GM12872 (cell line): ENCODE measurements at regions not wholly inside any gene's neighbourhood (a gene's known extent, or its start where the extent isn't known, plus 50 kb on each side); places are given as distances from the start of the nearest gene placed in this dataset.
A peak's percentile ranks its signal among the peaks of the same experiment; 100 is the strongest.

Source experiments
- TF ChIP-seq, protein P1 (sequence below): IDR thresholded peaks from 3 replicates; pipeline ENCODE4 v1.5.1; 2011; ENCODE audit warnings: low read depth, mild to moderate bottlenecking, low read length, moderate library complexity; ENCODE audit not compliant: insufficient read depth

DNA sequence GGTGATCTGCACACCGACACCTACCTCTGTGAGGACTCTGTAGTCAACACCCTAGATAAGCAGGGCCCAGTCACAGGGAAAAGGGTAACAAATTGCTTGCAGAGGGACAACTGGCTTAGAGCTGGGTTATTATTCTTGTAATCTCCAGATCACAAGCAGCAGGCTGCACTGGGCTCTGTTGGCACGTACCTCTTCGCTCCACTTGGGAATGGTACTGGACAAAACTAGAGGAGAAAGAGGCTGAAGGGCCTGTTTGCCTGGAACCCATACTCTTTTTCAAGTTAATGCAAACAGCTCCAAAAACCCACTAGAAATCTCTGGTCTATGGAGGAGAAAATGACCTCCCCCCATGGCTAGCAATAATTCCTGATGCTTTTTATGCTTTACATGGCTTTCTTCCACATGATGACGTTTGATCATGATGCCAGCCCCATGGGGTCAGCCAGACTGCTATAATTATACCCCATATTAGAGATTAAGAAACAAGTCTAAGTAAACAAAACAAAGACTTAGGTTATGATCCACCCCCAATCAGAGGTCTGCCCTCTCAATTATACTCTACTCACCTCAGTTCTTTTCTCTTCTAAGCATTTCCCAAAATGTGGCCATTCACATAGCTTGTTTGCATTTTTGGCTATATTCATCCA is 190.0 kb downstream of the UNC5CL start:
- TF ChIP-seq, protein P1, sequence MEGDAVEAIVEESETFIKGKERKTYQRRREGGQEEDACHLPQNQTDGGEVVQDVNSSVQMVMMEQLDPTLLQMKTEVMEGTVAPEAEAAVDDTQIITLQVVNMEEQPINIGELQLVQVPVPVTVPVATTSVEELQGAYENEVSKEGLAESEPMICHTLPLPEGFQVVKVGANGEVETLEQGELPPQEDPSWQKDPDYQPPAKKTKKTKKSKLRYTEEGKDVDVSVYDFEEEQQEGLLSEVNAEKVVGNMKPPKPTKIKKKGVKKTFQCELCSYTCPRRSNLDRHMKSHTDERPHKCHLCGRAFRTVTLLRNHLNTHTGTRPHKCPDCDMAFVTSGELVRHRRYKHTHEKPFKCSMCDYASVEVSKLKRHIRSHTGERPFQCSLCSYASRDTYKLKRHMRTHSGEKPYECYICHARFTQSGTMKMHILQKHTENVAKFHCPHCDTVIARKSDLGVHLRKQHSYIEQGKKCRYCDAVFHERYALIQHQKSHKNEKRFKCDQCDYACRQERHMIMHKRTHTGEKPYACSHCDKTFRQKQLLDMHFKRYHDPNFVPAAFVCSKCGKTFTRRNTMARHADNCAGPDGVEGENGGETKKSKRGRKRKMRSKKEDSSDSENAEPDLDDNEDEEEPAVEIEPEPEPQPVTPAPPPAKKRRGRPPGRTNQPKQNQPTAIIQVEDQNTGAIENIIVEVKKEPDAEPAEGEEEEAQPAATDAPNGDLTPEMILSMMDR = no peak

DNA sequence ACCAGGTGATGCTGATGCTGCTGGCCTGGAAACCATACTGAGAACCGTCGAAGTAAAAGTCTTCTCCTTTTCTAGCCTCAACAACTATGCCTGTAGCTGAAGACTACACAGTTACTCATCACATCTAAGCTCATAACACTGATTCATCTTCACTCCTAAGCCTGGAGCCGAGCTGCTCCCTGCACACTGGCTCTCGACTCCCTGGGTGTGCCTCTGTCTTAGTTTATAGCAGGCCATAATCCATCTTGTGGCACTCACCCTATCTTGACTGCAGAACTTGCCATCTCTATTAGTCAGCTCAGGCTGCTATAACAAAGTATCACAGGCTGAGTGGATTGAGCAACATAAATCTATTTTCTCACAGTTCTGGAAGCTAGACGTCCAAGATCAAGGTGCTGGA is 191.0 kb downstream of the UNC5CL start:
- TF ChIP-seq, protein P1 = no peak

DNA sequence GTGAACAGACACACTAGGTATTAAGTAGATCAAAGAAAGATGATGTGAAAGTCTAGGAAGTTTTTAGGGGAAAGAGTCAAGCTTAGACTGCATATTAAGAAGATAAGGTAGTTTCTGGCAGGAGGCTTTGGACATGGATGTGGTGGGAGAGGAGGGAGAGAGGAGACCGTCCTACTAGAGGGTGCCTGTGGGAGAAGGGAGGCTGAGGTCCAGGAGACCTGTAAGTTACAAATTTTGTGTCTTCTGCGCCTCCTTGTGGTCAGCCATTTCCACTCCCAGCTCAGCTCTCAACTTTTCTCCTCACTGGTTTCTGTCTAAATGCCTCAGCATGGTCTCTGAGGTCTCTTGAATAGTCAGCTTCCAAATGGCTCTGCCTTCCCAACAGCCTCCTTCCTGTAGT is 193.5 kb downstream of the UNC5CL start:
- TF ChIP-seq, protein P1 = peak; percentile 81

DNA sequence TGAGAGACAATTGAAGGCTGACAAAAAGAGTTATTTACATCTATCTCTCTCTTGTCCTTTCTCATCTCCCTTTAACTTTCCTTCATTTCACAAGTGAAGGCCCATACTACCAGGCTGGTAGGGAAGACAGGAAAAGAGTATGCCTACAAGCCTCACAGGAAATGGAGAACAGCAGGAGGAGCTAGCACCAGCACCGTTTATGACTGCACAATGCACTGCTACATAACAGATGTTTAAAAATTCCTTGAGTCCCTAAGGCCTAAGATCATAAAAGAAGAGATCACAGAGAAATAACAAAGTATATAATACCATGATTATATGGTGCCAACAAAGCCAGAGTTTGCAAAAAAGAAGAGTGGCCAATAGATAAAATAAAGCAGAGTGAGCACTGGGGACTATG is 194.8 kb downstream of the UNC5CL start:
- TF ChIP-seq, protein P1 = no peak

DNA sequence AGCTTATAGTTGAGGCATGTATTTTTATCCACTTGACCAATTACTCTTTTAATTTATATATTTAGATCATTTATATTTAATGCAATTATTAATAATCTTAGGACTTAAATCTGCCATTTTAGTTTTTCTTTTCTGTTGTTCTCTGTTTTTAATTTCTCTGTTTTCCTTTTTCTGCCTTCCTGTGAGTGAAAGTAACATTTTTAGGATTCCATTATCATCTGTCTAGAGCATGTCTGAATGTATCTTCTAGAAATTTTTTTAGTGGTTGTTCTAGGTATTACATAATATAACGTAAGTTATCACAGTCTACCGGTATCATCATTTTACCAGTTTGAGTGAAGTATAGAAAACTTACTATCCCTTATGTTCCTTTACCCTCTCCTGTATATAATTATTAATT is 197.3 kb downstream of the UNC5CL start:
- TF ChIP-seq, protein P1 = no peak

DNA sequence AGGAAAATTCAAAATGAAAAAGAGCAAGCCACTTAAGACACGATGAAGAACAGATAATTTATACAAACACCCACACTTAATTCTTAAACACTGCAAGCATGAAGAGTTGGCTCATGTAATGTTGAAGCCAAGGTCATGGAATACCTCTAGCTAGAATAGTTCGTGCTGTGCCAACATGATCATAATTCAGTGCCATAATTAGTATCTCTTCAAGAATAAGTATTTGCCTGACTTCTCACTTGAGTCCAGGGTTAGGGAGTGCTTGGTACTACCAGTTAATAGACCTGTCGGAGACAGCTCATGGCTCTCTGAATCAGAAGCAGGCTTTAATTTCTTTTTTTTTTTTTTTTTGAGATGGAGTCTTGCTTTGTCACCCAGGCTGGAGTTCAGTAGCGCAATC is 206.3 kb downstream of the UNC5CL start:
- TF ChIP-seq, protein P1 = no peak

DNA sequence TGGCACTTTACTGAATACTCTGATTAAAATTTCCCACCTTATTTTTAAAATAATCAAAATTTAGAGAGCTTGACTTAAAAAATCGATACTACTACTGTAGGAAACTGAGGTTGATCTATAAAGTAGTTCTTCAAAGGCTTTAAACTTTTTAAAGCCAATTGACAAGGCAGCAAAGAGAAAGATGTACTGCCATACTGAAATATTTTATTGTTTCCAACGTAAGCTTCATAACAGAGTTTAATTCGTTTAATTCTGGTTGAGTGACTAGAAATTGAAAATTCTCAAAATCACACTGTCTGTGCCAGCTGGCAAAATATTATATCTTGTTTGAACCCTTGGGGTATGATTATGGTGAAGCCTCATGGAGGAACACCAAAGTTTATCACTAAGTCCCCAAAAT is 207.6 kb downstream of the UNC5CL start:
- TF ChIP-seq, protein P1 = no peak
